Activated CD8-positive, alpha-beta T cell treated with anti-CD3 and anti-CD28 coated beads for 36 hours (primary cell): ENCODE measurements at regions not wholly inside any gene's neighbourhood (a gene's known extent, or its start where the extent isn't known, plus 50 kb on each side); places are given as distances from the start of the nearest gene placed in this dataset.

Experiments
- ATAC-seq: fragments of 200-7000 bp; cut with Tn5 transposase; one replicate; pipeline ENCODE4 v1.10.0; 2021; ENCODE audit warnings: mild to moderate bottlenecking, moderate library complexity
- CTCF ChIA-PET: fragments of 350-600 bp; sonication (Branson Sonifier 250); formaldehyde crosslinking; loops from one replicate; lab custom pipeline; 2021; ENCODE audit warnings: antibody characterized with exemption; lab: Charles Lee
- POLR2A ChIA-PET: fragments of 350-600 bp; sonication (Branson Sonifier 250); formaldehyde crosslinking; loops from one replicate; lab custom pipeline; 2021; ENCODE audit warnings: antibody characterized with exemption; lab: Charles Lee
- DNase-seq: peaks from one replicate; pipeline ENCODE4 v3.0.0-alpha.2; 2020
- H3K27ac Mint-ChIP-seq: one replicate; pipeline ENCODE4 v1.8.0; 2021; ENCODE audit warnings: mild to moderate bottlenecking, mixed read lengths
- H3K27me3 Mint-ChIP-seq: one replicate; pipeline ENCODE4 v1.8.0; 2021; ENCODE audit warnings: mixed read lengths
- H3K36me3 Mint-ChIP-seq: one replicate; pipeline ENCODE4 v1.8.0; 2021; ENCODE audit warnings: low read depth, mixed read lengths
- H3K4me1 Mint-ChIP-seq: one replicate; pipeline ENCODE4 v1.8.0; 2021; ENCODE audit warnings: low read depth, mixed read lengths
- H3K4me3 Mint-ChIP-seq: one replicate; pipeline ENCODE4 v1.8.0; 2021; ENCODE audit warnings: mild to moderate bottlenecking, moderate library complexity, mixed read lengths
- H3K9me3 Mint-ChIP-seq: one replicate; pipeline ENCODE4 v1.8.0; 2021; ENCODE audit warnings: mixed read lengths
- intact Hi-C: fragments of 100-400 bp; cut with micrococcal nuclease; formaldehyde crosslinking; loops from one replicate; pipeline ENCODE4 v1.10.0; 2022
- TF ChIP-seq, protein P1 (sequence below): fragments of 200-600 bp; IDR thresholded peaks from one replicate; pipeline ENCODE4 v1.8.0; 2022; ENCODE audit warnings: antibody characterized with exemption, mild to moderate bottlenecking

DNA sequence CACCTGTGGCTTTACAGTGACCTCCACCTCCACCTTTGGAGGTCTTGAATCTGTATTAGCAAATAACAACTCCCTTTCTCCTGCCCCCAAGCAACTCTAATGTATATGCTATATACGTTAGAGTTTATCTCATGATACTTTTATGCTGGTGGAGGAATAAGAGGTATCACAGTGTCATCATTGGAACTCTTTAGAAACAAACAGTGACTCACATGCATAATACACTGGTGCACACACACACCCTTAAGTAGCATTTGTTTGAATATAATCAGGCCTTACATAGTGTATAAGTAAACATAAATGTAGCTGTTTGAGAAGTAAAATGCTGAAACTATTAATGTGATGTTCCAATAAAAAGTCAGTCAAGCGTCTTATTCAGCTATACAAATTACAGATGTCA lies 280.2 kb upstream of the C2CD4B start:
- Mint-ChIP-seq H3K27me3 (no peaks in the 10 kb centered on the region), H3K4me3 (no peak overlapping the region), H3K9me3 (no peaks in the 10 kb centered on the region), H3K4me1 (no peaks in the 10 kb centered on the region), H3K27ac (no peak overlapping the region), H3K36me3 (no peaks in the 10 kb centered on the region)
- ChIA-PET CTCF (no interaction called here), POLR2A (interaction anchor here (1.0 kb wide), 1 partner anchor 14 kb away, joined by 3 read pairs; no protein-coding TSS in a partner anchor)
- intact Hi-C loops, result no loop called here
- DNase-seq (no peak), ATAC-seq (no peak)
- TF ChIP-seq, protein P1, sequence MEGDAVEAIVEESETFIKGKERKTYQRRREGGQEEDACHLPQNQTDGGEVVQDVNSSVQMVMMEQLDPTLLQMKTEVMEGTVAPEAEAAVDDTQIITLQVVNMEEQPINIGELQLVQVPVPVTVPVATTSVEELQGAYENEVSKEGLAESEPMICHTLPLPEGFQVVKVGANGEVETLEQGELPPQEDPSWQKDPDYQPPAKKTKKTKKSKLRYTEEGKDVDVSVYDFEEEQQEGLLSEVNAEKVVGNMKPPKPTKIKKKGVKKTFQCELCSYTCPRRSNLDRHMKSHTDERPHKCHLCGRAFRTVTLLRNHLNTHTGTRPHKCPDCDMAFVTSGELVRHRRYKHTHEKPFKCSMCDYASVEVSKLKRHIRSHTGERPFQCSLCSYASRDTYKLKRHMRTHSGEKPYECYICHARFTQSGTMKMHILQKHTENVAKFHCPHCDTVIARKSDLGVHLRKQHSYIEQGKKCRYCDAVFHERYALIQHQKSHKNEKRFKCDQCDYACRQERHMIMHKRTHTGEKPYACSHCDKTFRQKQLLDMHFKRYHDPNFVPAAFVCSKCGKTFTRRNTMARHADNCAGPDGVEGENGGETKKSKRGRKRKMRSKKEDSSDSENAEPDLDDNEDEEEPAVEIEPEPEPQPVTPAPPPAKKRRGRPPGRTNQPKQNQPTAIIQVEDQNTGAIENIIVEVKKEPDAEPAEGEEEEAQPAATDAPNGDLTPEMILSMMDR, result no peak

DNA sequence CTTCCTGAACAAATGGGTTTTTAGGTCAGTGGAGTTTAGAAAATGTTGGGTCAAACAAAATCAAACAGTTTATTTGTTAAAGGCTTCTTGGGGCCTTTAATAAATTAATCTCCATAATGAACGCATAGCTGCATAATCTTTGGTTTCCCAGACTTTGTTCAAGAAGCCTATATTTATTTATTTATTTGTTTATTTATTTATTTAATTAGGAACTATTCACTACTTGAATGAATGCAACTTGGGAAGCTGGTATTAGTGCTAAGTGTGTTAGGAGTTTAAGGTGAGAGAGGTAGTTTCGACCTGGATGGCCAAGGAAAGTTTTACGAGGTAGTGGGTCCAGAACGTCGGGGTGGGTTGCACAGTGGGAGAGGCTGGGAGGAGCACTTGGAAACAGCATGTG lies 281.9 kb upstream of the C2CD4B start:
- no peak overlapping the region for H3K27ac Mint-ChIP-seq
- no peak overlapping the region for H3K4me3 Mint-ChIP-seq
- ATAC-seq, result no peak
- intact Hi-C loops, result no loop called here
- no peaks in the 10 kb centered on the region for H3K9me3 Mint-ChIP-seq
- DNase-seq, result no peak
- CTCF ChIA-PET, result no interaction called here
- no peaks in the 10 kb centered on the region for H3K27me3 Mint-ChIP-seq
- H3K4me1 Mint-ChIP-seq, result no peaks in the 10 kb centered on the region
- TF ChIP-seq, protein P1, result no peak
- POLR2A ChIA-PET, result no interaction called here
- H3K36me3 Mint-ChIP-seq, result no peaks in the 10 kb centered on the region

DNA sequence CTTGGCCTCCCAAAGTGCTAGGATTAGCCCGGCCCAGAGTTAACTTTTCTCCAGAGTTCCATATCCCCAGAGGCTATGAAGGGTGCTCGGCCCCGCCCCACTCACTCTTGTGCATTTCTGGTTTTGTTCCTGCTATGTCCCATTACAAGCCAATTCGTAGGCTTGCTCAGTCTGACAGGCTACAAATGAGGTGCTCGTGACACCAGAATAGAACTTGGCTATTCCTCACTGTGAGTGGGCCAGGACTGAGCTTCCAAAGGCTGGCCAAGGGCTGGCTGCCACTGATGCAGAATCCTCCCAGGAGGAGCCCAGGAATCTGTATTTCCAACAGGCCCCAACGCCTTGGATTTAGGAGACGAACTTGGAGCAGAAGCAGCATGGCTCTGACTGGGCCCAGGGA lies 282.7 kb upstream of the C2CD4B start:
- Mint-ChIP-seq H3K27ac (no peak overlapping the region), H3K4me3 (no peak overlapping the region), H3K36me3 (no peaks in the 10 kb centered on the region), H3K27me3 (no peaks in the 10 kb centered on the region), H3K4me1 (no peaks in the 10 kb centered on the region), H3K9me3 (no peaks in the 10 kb centered on the region)
- intact Hi-C loops, result no loop called here
- TF ChIP-seq, protein P1, result no peak
- CTCF ChIA-PET, result no interaction called here
- no peak for ATAC-seq
- POLR2A ChIA-PET, result no interaction called here
- DNase-seq, result no peak

DNA sequence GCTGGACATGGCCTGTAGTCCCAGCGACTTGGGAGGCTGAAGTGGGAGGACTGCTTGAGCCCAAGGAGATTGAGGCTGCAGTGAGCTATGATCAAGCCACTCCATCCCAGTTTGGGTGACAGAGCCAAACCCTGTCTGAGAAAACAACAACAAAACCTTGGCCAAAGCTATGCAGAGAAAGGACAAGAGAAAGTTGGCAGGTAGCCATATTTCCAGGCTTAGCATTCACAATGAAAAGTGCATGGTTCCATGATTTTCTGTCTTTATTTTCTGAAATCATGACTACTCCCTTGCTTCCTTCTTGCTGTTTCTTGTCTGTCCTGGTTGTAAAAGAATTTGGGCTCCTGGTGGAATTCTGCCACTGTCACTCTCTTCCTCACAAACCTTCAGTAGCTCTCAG lies 284.6 kb upstream of the C2CD4B start:
- ATAC-seq (no peak), DNase-seq (no peak)
- TF ChIP-seq, protein P1, result no peak
- no peaks in the 10 kb centered on the region for H3K36me3 Mint-ChIP-seq
- H3K27ac Mint-ChIP-seq, result no peak overlapping the region
- H3K9me3 Mint-ChIP-seq, result no peaks in the 10 kb centered on the region
- CTCF ChIA-PET, result no interaction called here
- intact Hi-C loops, result no loop called here
- no peak overlapping the region for H3K4me3 Mint-ChIP-seq
- no peaks in the 10 kb centered on the region for H3K4me1 Mint-ChIP-seq
- POLR2A ChIA-PET, result interaction anchor here (1.1 kb wide), 1 partner anchor 27 kb away, joined by 3 read pairs; no protein-coding TSS in a partner anchor
- H3K27me3 Mint-ChIP-seq, result no peaks in the 10 kb centered on the region

DNA sequence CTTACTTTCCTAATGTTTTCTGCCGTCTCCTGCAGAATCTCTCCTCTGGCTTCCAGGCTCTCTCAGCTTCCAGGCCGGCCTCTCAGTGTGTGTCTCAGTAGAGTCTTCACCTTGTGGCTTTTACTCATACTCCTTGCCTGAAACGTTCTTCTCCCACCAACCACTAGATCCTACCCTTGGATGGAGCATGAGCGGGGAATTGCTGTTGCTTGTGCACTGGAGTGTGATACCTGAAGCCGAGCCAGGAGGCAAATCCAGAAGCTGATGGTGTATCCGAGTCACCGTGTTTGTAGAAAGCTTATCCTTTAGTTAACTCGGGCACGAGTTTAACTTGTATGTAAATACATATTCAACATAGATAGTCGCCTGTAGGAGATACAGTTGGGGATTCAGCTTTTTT lies 285.0 kb upstream of the C2CD4B start:
- Mint-ChIP-seq H3K9me3 (no peaks in the 10 kb centered on the region), H3K4me1 (no peaks in the 10 kb centered on the region), H3K27me3 (no peaks in the 10 kb centered on the region), H3K27ac (no peak overlapping the region), H3K36me3 (no peaks in the 10 kb centered on the region), H3K4me3 (no peak overlapping the region)
- intact Hi-C loops, result no loop called here
- DNase-seq (no peak), ATAC-seq (no peak)
- POLR2A ChIA-PET, result interaction anchor here (0.6 to 1.1 kb wide), 2 partner anchors 27 to 124 kb away, joined by 3 read pairs; no protein-coding TSS in a partner anchor
- TF ChIP-seq, protein P1, result no peak
- CTCF ChIA-PET, result no interaction called here
